HepG2 (cell line): ENCODE measurements at regions not wholly inside any gene's neighbourhood (a gene's known extent, or its start where the extent isn't known, plus 50 kb on each side); places are given as distances from the start of the nearest gene placed in this dataset.

Experiments
- ATAC-seq: fragments of 200-7000 bp; cut with Tn5 transposase; 3 replicates; pipeline ENCODE4 v1.9.1; 2020; ENCODE audit warnings: mild to moderate bottlenecking, moderate library complexity
- BruUV-seq: library from RNA; stranded (reverse); fragments of 400-500 nt; replicated peaks from 2 replicates; lab custom pipeline; 2021; lab: Mats Ljungman, UMichigan
- CTCF ChIA-PET: fragments of 300-600 bp; formaldehyde crosslinking; extraction: SDS; loops from one replicate; lab custom pipeline; 2021; ENCODE audit warnings: low total read pairs, inconsistent platforms, low intra/inter-chr PET ratio; lab: Yijun Ruan, JAX
- POLR2A ChIA-PET: fragments of 350-600 bp; sonication (Branson Sonifier 250); formaldehyde crosslinking; loops from one replicate; lab custom pipeline; 2020; ENCODE audit warnings: antibody characterized with exemption, inconsistent platforms; lab: Yijun Ruan, JAX
- DNase-seq: peaks from one replicate; pipeline ENCODE4 v3.0.0-alpha.2; 2015; ENCODE audit warnings: low spot score
- FAIRE-seq: peaks from 3 replicates; lab custom pipeline; 2011; peaks lifted over from hg19 to GRCh38; lab: Jason Lieb, UNC
- H2AFZ ChIP-seq: one replicate; pipeline ENCODE4 v1.6.1; 2011; ENCODE audit warnings: low read length, inconsistent platforms
- H3K27ac ChIP-seq: fragments of 300-600 bp; 3 replicates; pipeline ENCODE4 v1.8.0; 2011; ENCODE audit warnings: mixed run types, mild to moderate bottlenecking, mixed read lengths, low read length, inconsistent platforms; ENCODE audit not compliant: insufficient read depth; ENCODE audit errors: extremely low read length
- H3K27me3 ChIP-seq, 2 experiments: fragments of 200-600 bp in 1 of 2; 2 replicates in 1 of 2; 3 replicates in 1 of 2; pipeline versions ENCODE4 v1.6.0 to v1.8.0; 2011; ENCODE audit warnings: low read length in 2 of 2, mild to moderate bottlenecking in 2 of 2, moderate library complexity in 2 of 2, inconsistent platforms in 1 of 2; ENCODE audit not compliant: insufficient read depth in 2 of 2, control insufficient read depth in 1 of 2
- H3K36me3 ChIP-seq, 2 experiments: fragments of 200-600 bp in 1 of 2; replicated peaks in 1 of 2; 2 replicates in 1 of 2; 3 replicates in 1 of 2; pipeline versions ENCODE4 v1.5.1 to v1.8.0; 2011; ENCODE audit warnings: low read length in 2 of 2, inconsistent platforms in 1 of 2; ENCODE audit not compliant: insufficient read depth in 2 of 2, control insufficient read depth in 1 of 2
- H3K4me1 ChIP-seq: 2 replicates; pipeline ENCODE4 v1.5.1; 2012; ENCODE audit warnings: low read length, inconsistent platforms; ENCODE audit not compliant: insufficient read depth
- H3K4me2 ChIP-seq: 2 replicates; pipeline ENCODE4 v1.6.0; 2011; ENCODE audit warnings: low read depth, low read length, inconsistent platforms
- H3K4me3 ChIP-seq, 3 experiments: fragments of 200-600 bp in 1 of 3; sonication (generic), shearing (Covaris generic) in 1 of 3; replicated peaks in 1 of 3; 2 replicates each; pipeline ENCODE4 v1.5.1; 2011 to 2016; ENCODE audit warnings: low read length in 3 of 3, inconsistent platforms in 2 of 3, low read depth in 2 of 3, mild to moderate bottlenecking in 2 of 3, control low read depth in 1 of 3, mixed read lengths in 1 of 3; ENCODE audit not compliant: insufficient read depth in 1 of 3
- H3K79me2 ChIP-seq: one replicate; pipeline ENCODE4 v1.6.1; 2011; ENCODE audit warnings: low read length, inconsistent platforms; ENCODE audit not compliant: insufficient read depth
- H3K9ac ChIP-seq: 2 replicates; pipeline ENCODE4 v1.6.0; 2011; ENCODE audit warnings: mild to moderate bottlenecking, low read depth, low read length, inconsistent platforms; ENCODE audit not compliant: insufficient read depth
- H3K9me3 ChIP-seq: 2 replicates; pipeline ENCODE4 v1.5.1; 2012; ENCODE audit warnings: mild to moderate bottlenecking, low read length
- H4K20me1 ChIP-seq: 2 replicates; pipeline ENCODE4 v1.6.0; 2011; ENCODE audit warnings: inconsistent platforms, mild to moderate bottlenecking, low read length, moderate library complexity; ENCODE audit not compliant: insufficient read depth
- FOSL1 ChIP-seq: sonication (generic); formaldehyde crosslinking; IDR thresholded peaks from 2 replicates; pipeline ENCODE4 v1.9.0; 2021; ENCODE audit warnings: missing genetic modification reagents, borderline replicate concordance
- HNF1A ChIP-seq, 2 experiments: sonication (generic) in 1 of 2; formaldehyde crosslinking in 1 of 2; IDR thresholded peaks; 2 replicates each; pipeline versions ENCODE4 v1.4.0 to v1.6.1; 2016 to 2020; ENCODE audit warnings: borderline replicate concordance in 1 of 2, low read depth in 1 of 2, mild to moderate bottlenecking in 1 of 2, missing genetic modification reagents in 1 of 2
- HNRNPH1 ChIP-seq: fragments of 200-400 bp; formaldehyde crosslinking; optimal IDR thresholded peaks from 2 replicates; pipeline ENCODE3; 2017; ENCODE audit warnings: mild to moderate bottlenecking, low read depth, low read length
- MIER3 ChIP-seq: IDR thresholded peaks from 2 replicates; pipeline ENCODE4 v1.6.1; 2016; ENCODE audit warnings: missing compliant biosample characterization, borderline replicate concordance
- SAP130 ChIP-seq: IDR thresholded peaks from 2 replicates; pipeline ENCODE4 v1.6.1; 2016; ENCODE audit warnings: low read depth
- SUZ12 ChIP-seq: fragments of 150-350 bp; IDR thresholded peaks from 2 replicates; pipeline ENCODE4 v1.6.1; 2014; ENCODE audit warnings: low read depth, low read length
- ZNF550 ChIP-seq: sonication (generic); formaldehyde crosslinking; IDR thresholded peaks from 2 replicates; pipeline ENCODE4 v1.4.0; 2020; ENCODE audit warnings: mild to moderate bottlenecking, missing genetic modification reagents, borderline replicate concordance
- WGBS: methylation state at CpG from one replicate; pipeline ENCODE4 v1.1.6; 2017; ENCODE audit warnings: low lambda C conversion rate; 5-methylcytosine and 5-hydroxymethylcytosine counted together
- in situ Hi-C: cut with HindIII; loops from 2 replicates; pipeline ENCODE4 v1.10.0; 2017; ENCODE audit warnings: low pct_unique_long_range_greater_than_20kb; ENCODE audit not compliant: extremely low pct_ligation_motif_present
- intact Hi-C: fragments of 100-400 bp; cut with micrococcal nuclease; formaldehyde crosslinking; loops from one replicate; pipeline ENCODE4 v1.10.0; 2022; ENCODE audit not compliant: unreplicated experiment
- TF ChIP-seq, protein P1 (sequence below): sonication (generic); formaldehyde crosslinking; IDR thresholded peaks from 2 replicates; pipeline ENCODE4 v1.4.0; 2020; ENCODE audit warnings: missing genetic modification reagents
- TF ChIP-seq, protein P2 (sequence below): sonication (generic); formaldehyde crosslinking; conservative IDR thresholded peaks from 2 replicates; pipeline ENCODE4 v1.4.0; 2020; ENCODE audit warnings: mild to moderate bottlenecking, missing genetic modification reagents, moderate library complexity
- TF ChIP-seq, protein P3 (sequence below): IDR thresholded peaks from 2 replicates; pipeline ENCODE4 v1.6.1; 2018; ENCODE audit warnings: missing genetic modification reagents, mild to moderate bottlenecking, missing compliant biosample characterization
- TF ChIP-seq, protein P4 (sequence below): sonication (generic); formaldehyde crosslinking; conservative IDR thresholded peaks from 2 replicates; pipeline ENCODE4 v1.4.0; 2020; ENCODE audit warnings: missing genetic modification reagents

- TF ChIP-seq HNF1A (IDR thresholded peaks at IDR 0.05; ENCODE audit: low read depth) (no peak), HNF1A (CRISPR knock-in tag; IDR thresholded peaks at IDR 0.05; ENCODE audit: borderline replicate concordance) (no peak), MIER3 (CRISPR knock-in tag) (no peak), ZNF550 (CRISPR knock-in tag) (no peak)
These were observed 467.6 kb upstream of the CWC22 start (continued) for GRCh38 chr2:180474716-180475115.

- no peaks in the 10 kb centered on the region for H3K27me3 ChIP-seq
- ChIA-PET CTCF (no interaction called here), POLR2A (no interaction called here)
- no peak overlapping the region for H2AFZ ChIP-seq
- H3K27ac ChIP-seq, result no peak overlapping the region
- no peak overlapping the region for H3K4me3 ChIP-seq
- peaks cover 3% of the 10 kb centered on the region for H3K9me3 ChIP-seq
- no peak for ATAC-seq
- H4K20me1 ChIP-seq, result no peaks in the 10 kb centered on the region
- H3K9ac ChIP-seq, result no peak overlapping the region
- intact Hi-C loops, result no loop called here
- no peaks in the 10 kb centered on the region for H3K79me2 ChIP-seq
- H3K4me1 ChIP-seq, result no peaks in the 10 kb centered on the region
- BruUV-seq, result no TSS peak
- no peaks in the 10 kb centered on the region for H3K36me3 ChIP-seq
- no peak for DNase-seq
- H3K4me2 ChIP-seq, result no peak overlapping the region
- in situ Hi-C loops, result no loop called here
- FAIRE-seq, result no peak
- WGBS, result 0% methylated on average over 1 of the region's 1 CpG
- TF ChIP-seq, protein P1, sequence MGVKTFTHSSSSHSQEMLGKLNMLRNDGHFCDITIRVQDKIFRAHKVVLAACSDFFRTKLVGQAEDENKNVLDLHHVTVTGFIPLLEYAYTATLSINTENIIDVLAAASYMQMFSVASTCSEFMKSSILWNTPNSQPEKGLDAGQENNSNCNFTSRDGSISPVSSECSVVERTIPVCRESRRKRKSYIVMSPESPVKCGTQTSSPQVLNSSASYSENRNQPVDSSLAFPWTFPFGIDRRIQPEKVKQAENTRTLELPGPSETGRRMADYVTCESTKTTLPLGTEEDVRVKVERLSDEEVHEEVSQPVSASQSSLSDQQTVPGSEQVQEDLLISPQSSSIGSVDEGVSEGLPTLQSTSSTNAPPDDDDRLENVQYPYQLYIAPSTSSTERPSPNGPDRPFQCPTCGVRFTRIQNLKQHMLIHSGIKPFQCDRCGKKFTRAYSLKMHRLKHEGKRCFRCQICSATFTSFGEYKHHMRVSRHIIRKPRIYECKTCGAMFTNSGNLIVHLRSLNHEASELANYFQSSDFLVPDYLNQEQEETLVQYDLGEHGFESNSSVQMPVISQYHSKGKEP (CRISPR knock-in tag), result no peak
- no peak for TF ChIP-seq SUZ12
- no peak for TF ChIP-seq HNRNPH1
- TF ChIP-seq, protein P2, sequence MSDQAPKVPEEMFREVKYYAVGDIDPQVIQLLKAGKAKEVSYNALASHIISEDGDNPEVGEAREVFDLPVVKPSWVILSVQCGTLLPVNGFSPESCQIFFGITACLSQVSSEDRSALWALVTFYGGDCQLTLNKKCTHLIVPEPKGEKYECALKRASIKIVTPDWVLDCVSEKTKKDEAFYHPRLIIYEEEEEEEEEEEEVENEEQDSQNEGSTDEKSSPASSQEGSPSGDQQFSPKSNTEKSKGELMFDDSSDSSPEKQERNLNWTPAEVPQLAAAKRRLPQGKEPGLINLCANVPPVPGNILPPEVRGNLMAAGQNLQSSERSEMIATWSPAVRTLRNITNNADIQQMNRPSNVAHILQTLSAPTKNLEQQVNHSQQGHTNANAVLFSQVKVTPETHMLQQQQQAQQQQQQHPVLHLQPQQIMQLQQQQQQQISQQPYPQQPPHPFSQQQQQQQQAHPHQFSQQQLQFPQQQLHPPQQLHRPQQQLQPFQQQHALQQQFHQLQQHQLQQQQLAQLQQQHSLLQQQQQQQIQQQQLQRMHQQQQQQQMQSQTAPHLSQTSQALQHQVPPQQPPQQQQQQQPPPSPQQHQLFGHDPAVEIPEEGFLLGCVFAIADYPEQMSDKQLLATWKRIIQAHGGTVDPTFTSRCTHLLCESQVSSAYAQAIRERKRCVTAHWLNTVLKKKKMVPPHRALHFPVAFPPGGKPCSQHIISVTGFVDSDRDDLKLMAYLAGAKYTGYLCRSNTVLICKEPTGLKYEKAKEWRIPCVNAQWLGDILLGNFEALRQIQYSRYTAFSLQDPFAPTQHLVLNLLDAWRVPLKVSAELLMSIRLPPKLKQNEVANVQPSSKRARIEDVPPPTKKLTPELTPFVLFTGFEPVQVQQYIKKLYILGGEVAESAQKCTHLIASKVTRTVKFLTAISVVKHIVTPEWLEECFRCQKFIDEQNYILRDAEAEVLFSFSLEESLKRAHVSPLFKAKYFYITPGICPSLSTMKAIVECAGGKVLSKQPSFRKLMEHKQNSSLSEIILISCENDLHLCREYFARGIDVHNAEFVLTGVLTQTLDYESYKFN (CRISPR knock-in tag), result no peak
- TF ChIP-seq, protein P3, sequence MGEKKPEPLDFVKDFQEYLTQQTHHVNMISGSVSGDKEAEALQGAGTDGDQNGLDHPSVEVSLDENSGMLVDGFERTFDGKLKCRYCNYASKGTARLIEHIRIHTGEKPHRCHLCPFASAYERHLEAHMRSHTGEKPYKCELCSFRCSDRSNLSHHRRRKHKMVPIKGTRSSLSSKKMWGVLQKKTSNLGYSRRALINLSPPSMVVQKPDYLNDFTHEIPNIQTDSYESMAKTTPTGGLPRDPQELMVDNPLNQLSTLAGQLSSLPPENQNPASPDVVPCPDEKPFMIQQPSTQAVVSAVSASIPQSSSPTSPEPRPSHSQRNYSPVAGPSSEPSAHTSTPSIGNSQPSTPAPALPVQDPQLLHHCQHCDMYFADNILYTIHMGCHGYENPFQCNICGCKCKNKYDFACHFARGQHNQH (CRISPR knock-in tag), result no peak
- TF ChIP-seq FOSL1, result no peak
- TF ChIP-seq SAP130 (CRISPR knock-in tag), result no peak
- TF ChIP-seq, protein P4, sequence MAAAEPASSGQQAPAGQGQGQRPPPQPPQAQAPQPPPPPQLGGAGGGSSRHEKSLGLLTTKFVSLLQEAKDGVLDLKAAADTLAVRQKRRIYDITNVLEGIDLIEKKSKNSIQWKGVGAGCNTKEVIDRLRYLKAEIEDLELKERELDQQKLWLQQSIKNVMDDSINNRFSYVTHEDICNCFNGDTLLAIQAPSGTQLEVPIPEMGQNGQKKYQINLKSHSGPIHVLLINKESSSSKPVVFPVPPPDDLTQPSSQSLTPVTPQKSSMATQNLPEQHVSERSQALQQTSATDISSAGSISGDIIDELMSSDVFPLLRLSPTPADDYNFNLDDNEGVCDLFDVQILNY (CRISPR knock-in tag), result no peak
These were observed 466.4 kb upstream of the CWC22 start for GRCh38 chr2:180473456-180473855.
